ENCODE measurements at regions not wholly inside any gene's neighbourhood (a gene's known extent, or its start where the extent isn't known, plus 50 kb on each side); places are given as distances from the start of the nearest gene placed in this dataset.
"Not testable (repeated sequence)": the region's sequence is repeated elsewhere in the genome, so short reads cannot be mapped to it uniquely, and the experiment has no call there.

DNA sequence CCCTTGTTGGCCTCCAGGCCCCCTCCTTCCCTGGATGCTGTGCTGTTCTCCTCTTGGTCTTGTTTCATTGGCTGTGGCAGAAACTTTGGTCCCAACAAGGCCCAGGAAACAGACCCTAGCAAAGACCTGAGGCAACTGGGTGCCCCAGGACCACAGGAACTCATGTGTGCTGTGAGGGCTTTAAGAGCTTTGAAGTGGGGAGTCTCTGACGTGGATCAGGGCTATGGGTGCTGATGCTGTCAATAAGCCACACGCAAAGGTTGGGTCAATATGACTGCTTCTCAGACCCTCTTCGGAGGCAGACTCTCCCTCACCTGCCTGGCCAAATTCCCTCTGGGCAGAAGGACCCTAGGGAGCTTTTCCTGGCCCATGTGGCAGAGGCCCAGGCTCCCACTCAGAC, 91.5 kb upstream of the MLN start:
- no peak for DNase-seq

DNA sequence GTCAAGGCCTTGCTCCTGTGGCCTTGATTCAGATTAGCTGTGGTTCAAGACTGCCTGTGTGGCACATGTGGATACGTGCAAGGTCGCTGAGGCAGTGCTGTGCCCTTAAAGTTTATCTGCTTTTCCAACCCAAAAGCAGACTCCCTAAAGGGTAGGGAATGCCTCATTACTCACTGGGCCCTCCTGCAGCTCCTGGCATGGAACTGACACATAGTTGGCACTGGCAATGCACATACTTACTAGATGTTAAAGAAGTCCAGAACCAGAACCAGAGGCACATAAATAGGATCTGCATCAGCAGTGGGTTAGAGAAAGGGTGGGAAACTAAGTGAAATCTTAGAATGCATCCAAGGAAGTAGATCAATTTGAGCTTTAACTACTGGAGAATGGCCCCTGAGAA, 90.6 kb upstream of the MLN start:
- no peak for DNase-seq

DNA sequence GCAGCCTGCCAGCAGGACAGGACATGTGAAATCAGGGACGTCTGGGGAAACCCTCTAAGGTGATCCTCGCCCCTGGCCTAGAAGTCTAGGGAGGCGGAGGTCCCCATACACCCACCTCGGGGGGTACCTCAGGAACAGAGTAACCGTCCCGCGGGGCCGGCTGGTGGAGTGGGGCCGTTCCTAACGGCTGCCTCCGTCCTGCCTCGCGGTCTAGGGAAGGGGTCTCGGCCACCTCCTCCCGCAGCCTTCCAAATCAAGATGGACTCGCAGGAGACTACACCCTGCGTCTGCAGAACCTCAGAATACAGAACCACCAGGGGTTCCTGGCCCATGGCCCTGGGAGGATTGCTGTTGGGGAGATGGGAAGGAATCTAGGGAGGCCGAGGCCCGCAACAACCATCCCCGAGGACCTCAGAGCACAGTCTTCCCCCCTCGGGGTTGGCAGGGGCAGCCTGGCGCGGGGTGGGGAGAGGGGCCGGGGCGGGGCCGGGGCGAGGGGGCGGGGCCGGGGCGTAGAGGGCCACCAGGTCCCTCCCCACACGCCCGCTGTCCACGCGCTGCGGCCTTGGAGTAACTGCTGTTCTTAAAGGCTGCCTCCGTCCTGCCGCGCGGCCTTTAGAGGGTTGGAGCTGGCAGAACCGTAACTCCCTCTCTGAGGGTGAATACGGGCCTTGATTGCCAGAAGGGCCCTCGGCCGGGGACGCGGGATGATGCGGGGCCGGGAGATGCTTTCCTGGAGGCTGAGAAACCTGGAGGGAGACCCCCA, 89.0 kb upstream of the MLN start:
- no peak for DNase-seq

GRCh38 chr6:33888664-33889200, 84.9 kb upstream of the MLN start:
- DNase-seq, result no peak

GRCh38 chr6:33888183-33888582, 84.4 kb upstream of the MLN start:
- no peak for DNase-seq

DNA sequence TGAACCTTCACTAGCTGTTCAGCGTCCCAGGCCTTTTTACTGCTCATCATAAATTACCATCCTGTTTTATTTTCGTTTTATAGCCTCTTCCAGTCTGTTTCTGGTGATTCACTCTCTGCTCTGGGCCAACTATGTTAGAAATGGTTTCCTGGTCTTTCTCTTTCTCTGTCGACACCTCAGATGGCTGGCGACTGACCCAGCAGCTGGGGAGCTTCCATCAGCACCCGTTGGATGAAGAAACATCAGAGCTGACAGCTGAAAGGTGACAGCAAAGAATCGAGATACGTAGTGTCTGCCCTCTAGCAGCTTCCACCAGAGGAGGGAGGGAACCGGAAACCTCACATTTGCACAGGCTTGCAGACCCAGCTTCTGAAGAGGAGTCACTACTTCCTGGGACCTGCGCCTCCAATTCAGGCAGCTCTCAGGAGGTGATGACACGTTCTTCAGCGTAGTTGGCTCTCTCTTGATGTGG, 82.9 kb upstream of the MLN start:
- peak; percentile 26 to 39 for DNase-seq

DNA sequence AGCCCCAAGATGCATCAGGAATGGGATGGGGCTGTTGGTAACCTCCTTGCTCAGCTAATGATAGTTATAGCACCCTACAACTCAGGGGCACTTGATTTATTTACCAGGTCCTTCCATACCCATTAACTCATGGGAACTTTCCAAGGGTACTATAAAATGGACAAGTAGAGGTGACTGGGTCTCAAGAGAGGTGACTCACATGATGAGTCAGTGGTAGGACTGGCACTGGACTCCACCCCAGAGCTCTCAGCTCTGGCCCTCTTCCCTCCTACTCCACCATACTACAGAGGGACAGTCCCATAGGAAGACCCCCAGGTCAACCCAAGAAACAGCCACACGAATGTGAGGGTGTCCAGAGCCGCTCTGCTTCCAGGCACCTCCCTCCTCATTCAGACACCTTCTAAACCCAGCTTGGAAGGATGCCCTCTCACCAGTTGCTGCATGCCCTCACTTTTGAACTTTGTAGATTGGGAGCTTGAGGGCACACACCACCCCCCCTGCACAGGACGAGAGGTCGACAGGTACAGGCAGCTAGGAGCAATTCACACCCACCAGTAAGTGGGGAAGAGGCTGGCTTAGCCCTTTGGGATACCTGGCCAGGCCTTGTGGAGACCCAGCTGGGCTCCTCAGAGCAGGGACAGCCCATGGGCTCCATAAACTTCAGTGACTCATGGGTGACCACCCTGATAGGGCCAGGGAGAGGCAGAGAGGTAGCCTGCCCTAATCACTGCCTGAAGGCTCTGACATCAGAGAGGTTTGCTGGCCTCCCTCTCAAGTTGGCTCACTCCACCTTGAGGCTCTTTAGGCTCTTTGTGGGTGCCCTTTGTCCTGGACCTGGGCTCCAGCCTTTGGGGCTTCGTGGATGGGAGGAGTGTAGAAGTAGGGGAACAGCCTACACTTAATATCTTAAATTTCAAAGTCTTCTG, 81.6 kb upstream of the MLN start:
- no peak for DNase-seq

- DNase-seq, result not testable (repeated sequence)
These were observed 79.8 kb upstream of the MLN start for GRCh38 chr6:33883621-33884020.

GRCh38 chr6:33882154-33882553, 78.4 kb upstream of the MLN start:
- DNase-seq, result peak; percentile 62 to 71

- DNase-seq, result no peak
These were observed 77.0 kb upstream of the MLN start for GRCh38 chr6:33880766-33881165.

DNA sequence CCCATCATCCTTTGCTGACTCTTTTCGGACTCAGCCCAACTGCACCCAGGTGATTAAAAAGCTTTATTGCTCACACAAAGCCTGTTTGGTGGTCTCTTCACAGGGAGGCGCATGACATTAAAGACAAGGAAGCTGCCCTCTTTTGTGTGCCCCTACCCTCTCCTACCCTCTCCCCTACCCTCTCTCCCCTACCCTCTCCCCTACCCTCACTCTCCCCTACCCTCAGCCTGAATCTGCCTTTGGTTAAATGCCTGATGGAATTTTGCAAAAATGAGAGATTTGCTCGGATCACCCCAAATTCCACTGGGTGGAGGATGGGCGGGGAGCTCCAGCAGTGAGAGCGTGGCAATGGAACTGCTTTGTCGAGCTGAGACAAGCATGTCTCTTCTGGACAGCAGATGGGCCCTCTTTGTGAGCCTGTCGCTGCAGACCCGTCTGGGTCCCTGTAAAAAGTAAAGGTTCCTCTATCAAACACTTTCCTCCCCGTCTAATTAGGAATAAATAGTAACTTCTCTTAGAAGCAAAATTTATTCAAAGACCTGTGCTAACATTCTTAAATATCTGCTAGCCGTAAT, 76.4 kb upstream of the MLN start:
- no peak for DNase-seq

DNA sequence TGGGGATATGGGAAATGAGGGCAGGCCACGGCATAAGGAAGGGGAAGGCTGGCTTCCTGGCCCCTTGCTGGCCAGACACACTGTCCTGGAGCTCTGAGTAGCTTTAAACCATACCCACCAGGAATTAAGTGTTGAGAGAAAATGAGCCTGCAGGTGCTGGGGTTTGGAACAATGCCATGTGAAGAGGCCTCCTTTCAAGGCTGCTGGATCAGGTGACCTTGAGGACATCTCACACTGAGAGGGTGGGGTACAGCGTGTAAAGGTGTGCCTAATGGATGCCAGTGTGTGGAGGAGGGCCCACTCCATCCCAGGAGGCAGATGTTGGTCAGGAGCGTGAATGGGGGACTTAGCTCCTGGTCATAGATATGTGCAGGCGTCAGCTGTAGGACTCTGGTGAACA, 74.8 kb upstream of the MLN start:
- DNase-seq, result no peak

DNA sequence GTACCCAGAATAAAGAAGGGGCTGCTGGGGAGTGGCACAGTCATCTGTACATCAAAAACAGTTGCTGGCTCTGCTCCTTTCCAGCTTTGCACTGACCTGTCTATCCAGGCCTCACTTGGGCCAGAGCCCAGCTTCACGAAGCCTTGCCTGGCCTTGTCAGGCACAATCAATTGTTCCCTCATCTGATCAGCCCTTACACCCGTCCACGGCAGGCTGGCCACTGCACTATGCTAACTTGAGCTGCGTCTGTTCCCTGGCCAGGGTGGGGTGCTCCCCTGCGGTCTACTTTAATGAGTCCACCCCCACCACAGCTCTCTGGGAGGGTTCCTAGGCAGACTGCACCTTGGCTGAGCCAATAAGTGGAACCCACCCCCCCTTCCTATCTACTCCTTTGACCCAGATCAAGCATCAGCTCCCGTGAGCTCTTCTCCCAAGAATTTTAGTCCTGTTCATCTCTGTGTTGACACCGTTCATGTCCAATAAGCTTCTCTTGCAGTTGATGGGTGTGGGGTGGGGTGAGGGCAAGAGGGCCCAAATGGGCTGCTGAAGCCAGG, 74.3 kb upstream of the MLN start:
- DNase-seq, result no peak

- no peak for DNase-seq
These were observed 71.9 kb upstream of the MLN start for GRCh38 chr6:33875696-33876095.

DNA sequence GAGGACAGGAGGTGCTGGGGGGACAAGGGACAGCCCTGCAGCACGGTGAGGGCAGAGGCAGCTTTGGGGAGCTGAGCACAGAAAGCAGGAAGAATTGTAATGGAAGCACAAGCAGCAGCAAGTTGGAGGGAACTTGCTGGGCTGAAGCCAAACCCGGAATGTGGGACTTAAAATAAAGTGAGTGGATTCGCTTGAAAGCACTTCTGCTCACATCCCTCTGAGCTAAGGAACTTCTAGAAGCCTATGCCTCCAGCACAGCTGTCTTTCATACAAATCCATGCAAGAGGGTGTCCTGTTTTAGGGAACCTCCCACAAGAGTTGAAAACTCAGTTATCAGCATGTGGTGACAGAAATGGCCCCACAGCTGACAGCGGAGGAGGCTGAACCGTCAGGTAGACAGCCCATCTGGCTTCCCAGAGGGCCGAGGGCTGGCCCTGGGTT, 71.4 kb upstream of the MLN start:
- DNase-seq, result no peak

DNA sequence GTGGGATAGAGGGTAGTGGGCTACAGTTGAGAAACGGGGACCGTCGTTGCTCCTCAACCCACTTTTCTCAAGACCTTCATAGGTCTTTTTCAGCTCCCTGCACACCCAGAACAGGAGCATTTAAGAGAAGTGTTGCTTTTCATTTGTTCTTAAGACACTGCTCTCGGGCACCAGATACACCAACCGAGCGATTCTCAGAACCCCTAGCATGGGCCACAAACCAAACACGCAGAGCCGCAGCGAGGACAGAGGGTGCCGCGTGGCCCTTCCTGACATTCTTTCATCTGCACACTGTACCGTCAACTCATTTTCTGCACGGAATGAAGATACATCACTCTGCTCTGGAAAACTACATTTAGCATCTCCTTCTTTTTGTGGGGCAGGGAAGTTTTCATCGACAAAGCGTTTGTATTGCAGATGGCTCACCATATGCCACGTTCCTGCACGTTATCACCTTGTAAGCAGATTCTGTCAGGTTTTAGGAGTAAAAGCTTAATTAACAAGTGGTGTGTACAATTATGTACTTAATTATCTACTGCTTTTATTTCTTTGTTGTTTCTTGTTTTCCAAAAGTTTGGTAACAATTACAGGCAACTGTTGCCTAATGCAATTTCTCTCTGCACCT, 70.4 kb upstream of the MLN start:
- DNase-seq, result no peak

DNA sequence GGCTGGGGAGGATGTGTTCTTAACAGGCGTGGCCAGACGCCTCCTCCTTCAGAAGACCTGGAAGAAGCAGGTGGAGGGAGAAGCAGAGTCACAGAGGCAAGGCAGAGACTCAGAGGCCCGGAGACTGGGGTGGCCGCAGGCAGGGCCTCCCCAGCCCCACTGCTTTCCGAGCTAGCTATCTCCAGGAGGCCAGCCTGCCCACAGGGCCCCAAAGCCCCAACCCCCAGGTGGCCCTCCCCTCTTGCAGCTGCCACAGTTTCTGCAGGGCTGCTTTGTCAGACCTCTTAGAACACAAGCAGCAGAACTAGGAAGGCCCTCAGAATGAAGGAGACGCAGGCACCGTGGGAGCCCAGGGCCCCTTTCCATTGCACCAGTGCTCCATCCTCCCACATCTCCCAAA, 69.0 kb upstream of the MLN start:
- no peak for DNase-seq

DNA sequence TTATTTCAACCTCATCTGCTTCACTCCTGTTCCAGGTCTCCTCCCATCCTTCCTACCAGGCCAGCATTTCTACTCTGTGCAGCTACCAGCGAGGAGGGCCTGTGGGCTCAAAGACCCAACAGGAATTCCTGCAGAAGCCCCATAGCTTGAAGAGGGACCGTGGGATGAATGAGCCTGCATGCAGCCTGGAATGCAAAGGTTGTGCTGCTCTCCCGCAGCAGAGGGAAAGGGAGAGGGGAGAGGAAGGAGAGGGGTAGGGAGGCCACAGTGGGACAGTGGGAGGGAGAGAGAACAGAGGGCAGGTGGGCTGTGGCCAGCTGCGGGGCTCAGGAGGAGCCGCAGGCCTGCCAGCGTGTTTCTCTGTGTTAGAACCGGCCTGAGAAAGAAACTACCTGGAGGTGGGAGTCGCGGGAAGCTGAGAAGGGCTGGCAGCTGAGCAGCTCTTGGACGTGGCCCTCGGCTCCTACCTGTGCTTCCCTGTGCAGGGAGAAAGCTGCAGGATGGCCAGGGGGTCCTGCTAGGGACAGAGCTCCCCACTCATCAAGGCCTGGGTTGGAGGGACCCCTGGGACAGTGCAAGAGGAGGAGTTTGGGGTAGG, 66.1 kb upstream of the MLN start:
- no peak for DNase-seq

DNA sequence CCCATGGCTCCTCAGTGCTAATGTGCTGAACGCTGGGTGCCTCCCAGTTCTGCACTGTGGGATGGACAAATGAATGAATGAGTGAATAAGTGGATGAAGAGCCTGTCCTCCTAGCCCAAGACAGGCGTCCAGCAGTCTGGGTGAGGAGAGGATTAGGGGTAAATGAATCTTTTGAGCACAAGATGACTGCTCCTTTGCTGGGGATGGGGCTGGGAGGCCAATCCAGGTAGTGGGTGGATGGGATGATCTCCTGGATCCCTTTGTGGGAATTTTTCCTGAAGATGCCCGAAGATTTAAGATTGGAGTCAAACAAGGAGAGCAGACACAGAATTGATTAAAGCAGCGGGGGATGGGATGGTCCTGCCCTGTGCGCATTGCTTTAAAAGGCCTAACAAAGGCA, 65.3 kb upstream of the MLN start:
- no peak for DNase-seq

GRCh38 chr6:33868141-33868540, 64.3 kb upstream of the MLN start:
- DNase-seq, result no peak

GRCh38 chr6:33865478-33866077, 61.8 kb upstream of the MLN start:
- no peak for DNase-seq

Data from right lung (tissue), 2 donors.